ENCODE measurements at regions not wholly inside any gene's neighbourhood (a gene's known extent, or its start where the extent isn't known, plus 50 kb on each side); places are given as distances from the start of the nearest gene placed in this dataset.

DNA sequence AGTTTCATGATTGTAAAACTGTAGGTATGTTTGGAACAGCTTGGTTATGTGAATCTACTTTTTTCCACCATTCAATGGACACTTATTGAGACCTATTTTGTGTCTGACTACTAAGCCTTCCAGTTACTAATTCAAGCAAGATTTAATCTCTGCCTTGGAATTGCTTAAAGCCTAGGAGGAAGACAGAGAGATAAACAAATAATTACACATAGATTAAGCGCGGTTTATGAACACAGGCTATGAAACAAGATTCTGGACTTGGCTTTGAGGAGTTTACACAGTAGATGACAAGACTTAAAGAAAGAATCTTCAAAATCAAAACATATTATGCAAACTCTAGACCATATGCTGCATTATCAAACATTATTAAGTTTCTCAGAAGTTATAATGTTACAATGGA lies 340.4 kb downstream of the RASEF start:
- POLR2A ChIA-PET: no interaction called here
- no peak overlapping the region for H3K27ac ChIP-seq
- no peaks in the 10 kb centered on the region for H3K4me1 ChIP-seq
- FAIRE-seq (no peak), ATAC-seq (no peak), DNase-seq (ENCODE audit: low read depth in 1 of 2, low spot score in 1 of 2) (no peak)
- no peak overlapping the region for H3K4me2 ChIP-seq
- CTCF ChIA-PET: interaction anchor here (0.7 kb wide), 1 partner anchor 16 kb away, joined by 3 read pairs; no protein-coding TSS in a partner anchor
- H3K9me3 ChIP-seq: no peaks in the 10 kb centered on the region
- 23% methylated on average over 2 of the region's 2 CpGs for WGBS (ENCODE audit: missing lambda C conversion rate)
- H3K4me3 ChIP-seq: no peak overlapping the region
- TF ChIP-seq PHF8 (IDR thresholded peaks at IDR 0.05; ENCODE audit: borderline replicate concordance, low read depth): no peak
- no peak for TF ChIP-seq ZFP36 (IDR thresholded peaks at IDR 0.05; ENCODE audit: borderline replicate concordance, partially characterized antibody)
- no peak for TF ChIP-seq ZC3H11A (IDR thresholded peaks at IDR 0.05)
- TF ChIP-seq, protein P1, sequence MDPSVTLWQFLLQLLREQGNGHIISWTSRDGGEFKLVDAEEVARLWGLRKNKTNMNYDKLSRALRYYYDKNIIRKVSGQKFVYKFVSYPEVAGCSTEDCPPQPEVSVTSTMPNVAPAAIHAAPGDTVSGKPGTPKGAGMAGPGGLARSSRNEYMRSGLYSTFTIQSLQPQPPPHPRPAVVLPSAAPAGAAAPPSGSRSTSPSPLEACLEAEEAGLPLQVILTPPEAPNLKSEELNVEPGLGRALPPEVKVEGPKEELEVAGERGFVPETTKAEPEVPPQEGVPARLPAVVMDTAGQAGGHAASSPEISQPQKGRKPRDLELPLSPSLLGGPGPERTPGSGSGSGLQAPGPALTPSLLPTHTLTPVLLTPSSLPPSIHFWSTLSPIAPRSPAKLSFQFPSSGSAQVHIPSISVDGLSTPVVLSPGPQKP (IDR thresholded peaks at IDR 0.05; ENCODE audit: low read depth, low read length): no peak

DNA sequence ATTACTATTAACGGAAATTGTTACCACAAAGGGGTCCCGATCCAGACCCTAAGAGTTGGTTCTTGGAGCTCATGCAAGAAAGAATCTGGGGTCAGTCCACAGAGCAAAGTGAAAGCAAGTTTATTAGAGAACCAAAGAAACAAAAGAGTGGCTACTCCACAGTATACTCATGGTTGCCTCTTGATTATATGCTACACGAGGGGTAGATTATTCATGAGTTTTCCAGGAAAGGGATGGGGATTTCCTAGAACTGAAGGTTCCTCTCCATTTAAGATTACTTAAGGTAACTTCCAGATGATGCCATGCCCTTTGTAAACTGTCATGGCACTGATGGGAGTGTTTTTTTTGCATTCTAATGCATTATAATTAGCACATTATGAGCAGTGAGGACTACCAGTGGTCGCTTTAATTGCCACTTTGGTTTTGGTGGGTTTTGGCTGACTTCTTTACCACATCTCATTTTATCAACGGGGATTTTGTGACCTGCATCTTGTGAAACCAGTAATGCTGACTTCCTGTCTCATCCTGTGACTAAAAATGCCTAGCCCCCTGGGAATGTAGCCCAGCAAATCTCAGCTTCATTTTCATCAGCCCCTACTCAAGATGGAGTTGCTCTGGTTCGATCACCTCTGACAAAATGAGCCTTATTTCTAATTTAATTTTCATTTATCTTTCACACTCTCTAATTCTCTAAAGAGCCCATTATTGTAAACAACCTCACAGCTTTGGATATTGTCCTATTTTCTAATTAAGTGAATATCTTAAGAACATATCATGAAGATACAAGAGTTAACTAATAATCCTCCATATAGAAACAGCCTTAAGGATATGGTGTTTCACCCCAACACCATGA lies 336.3 kb downstream of the RASEF start:
- H3K27ac ChIP-seq: no peak overlapping the region
- no peaks in the 10 kb centered on the region for H3K4me1 ChIP-seq
- no peaks in the 10 kb centered on the region for H3K9me3 ChIP-seq
- FAIRE-seq (no peak), DNase-seq (ENCODE audit: low read depth in 1 of 2, low spot score in 1 of 2) (no peak), ATAC-seq (no peak)
- H3K4me2 ChIP-seq: no peak overlapping the region
- 9% methylated on average over 6 of the region's 6 CpGs for WGBS (ENCODE audit: missing lambda C conversion rate)
- H3K4me3 ChIP-seq: no peak overlapping the region
- ChIA-PET POLR2A (no interaction called here), CTCF (no interaction called here)
- TF ChIP-seq, protein P2, sequence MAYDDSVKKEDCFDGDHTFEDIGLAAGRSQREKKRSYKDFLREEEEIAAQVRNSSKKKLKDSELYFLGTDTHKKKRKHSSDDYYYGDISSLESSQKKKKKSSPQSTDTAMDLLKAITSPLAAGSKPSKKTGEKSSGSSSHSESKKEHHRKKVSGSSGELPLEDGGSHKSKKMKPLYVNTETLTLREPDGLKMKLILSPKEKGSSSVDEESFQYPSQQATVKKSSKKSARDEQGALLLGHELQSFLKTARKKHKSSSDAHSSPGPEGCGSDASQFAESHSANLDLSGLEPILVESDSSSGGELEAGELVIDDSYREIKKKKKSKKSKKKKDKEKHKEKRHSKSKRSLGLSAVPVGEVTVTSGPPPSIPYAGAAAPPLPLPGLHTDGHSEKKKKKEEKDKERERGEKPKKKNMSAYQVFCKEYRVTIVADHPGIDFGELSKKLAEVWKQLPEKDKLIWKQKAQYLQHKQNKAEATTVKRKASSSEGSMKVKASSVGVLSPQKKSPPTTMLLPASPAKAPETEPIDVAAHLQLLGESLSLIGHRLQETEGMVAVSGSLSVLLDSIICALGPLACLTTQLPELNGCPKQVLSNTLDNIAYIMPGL (CRISPR knock-in tag; IDR thresholded peaks at IDR 0.05; ENCODE audit: borderline replicate concordance): no peak
- TF ChIP-seq JUNB (IDR thresholded peaks at IDR 0.05) (no peak), MYC (IDR thresholded peaks at IDR 0.05; ENCODE audit: borderline replicate concordance, low read length) (no peak), RFX5 (IDR thresholded peaks at IDR 0.05) (no peak), POLR2A (IDR thresholded peaks at IDR 0.05; ENCODE audit: low read length) (no peak), FOSB (CRISPR knock-in tag; IDR thresholded peaks at IDR 0.05) (no peak), BHLHE40 (IDR thresholded peaks at IDR 0.05; ENCODE audit: low read depth, low read length) (no peak), EP300 (IDR thresholded peaks at IDR 0.05) (no peak), CHD4 (IDR thresholded peaks at IDR 0.05; ENCODE audit: borderline replicate concordance) (no peak), ZNF302 (CRISPR knock-in tag; IDR thresholded peaks at IDR 0.05) (no peak), EHMT2 (IDR thresholded peaks at IDR 0.05; ENCODE audit: low read depth) (no peak), RARB (CRISPR knock-in tag; IDR thresholded peaks at IDR 0.05) (no peak), POLR2AphosphoS2 (conservative IDR thresholded peaks at IDR 0.05; ENCODE audit: low read length) (no peak), ESRRA (IDR thresholded peaks at IDR 0.05; ENCODE audit: borderline replicate concordance, low read length) (no peak)
- TF ChIP-seq, protein P3, sequence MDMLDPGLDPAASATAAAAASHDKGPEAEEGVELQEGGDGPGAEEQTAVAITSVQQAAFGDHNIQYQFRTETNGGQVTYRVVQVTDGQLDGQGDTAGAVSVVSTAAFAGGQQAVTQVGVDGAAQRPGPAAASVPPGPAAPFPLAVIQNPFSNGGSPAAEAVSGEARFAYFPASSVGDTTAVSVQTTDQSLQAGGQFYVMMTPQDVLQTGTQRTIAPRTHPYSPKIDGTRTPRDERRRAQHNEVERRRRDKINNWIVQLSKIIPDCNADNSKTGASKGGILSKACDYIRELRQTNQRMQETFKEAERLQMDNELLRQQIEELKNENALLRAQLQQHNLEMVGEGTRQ (IDR thresholded peaks at IDR 0.05): no peak

DNA sequence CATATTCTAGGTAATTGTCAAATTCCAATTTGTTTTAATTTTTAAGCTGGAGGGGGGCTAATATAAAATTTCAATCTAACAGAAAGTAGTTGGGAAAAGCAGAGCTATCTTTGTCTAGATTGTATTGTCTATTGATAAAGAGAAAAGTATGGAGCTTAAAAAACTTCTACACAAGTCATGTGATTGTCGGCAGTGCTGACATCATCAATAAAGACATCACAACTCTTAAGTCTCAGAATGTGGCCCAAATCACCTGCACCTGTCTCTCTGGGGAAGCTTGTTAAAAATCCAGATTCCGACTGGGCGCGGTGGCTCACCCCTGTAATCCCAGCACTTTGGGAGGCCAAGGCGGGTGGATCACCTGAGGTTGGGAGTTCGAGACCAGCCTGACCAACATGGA lies 333.8 kb downstream of the RASEF start:
- Histone ChIP-seq H3K4me1 (no peaks in the 10 kb centered on the region), H3K4me3 (no peak overlapping the region), H3K9me3 (no peaks in the 10 kb centered on the region), H3K4me2 (no peak overlapping the region), H3K27ac (no peak overlapping the region)
- no peak for TF ChIP-seq CBX8 (IDR thresholded peaks at IDR 0.05)
- peak; percentile 35 for TF ChIP-seq MAFK (IDR thresholded peaks at IDR 0.05; ENCODE audit: partially characterized antibody)
- POLR2A ChIA-PET: no interaction called here
- 56% methylated on average over 6 of the region's 6 CpGs for WGBS (ENCODE audit: missing lambda C conversion rate)
- ATAC-seq (no peak), FAIRE-seq (no peak), DNase-seq (ENCODE audit: low read depth in 1 of 2, low spot score in 1 of 2) (no peak)
- CTCF ChIA-PET: no interaction called here

Data from A549 (cell line).